Hepatocyte (in vitro differentiated cells): ENCODE measurements at regions not wholly inside any gene's neighbourhood (a gene's known extent, or its start where the extent isn't known, plus 50 kb on each side); places are given as distances from the start of the nearest gene placed in this dataset.

Experiments used
- DNase-seq: peaks from one replicate; pipeline ENCODE4 v3.0.0-alpha.2; 2016; ENCODE audit warnings: low spot score
- H2AFZ ChIP-seq: fragments of 200-600 bp; sonication (generic); 2 replicates; pipeline ENCODE4 v1.6.0; 2016; ENCODE audit warnings: antibody characterized with exemption, mild to moderate bottlenecking
- H3K27ac ChIP-seq: fragments of 200-600 bp; sonication (generic); 2 replicates; pipeline ENCODE4 v1.5.1; 2016; ENCODE audit warnings: mild to moderate bottlenecking
- H3K27me3 ChIP-seq: fragments of 200-600 bp; sonication (generic); 2 replicates; pipeline ENCODE4 v1.6.1; 2016
- H3K36me3 ChIP-seq: fragments of 200-600 bp; sonication (generic); replicated peaks from 2 replicates; pipeline ENCODE4 v1.5.1; 2016; ENCODE audit warnings: low read depth; ENCODE audit not compliant: insufficient read depth
- H3K4me1 ChIP-seq: fragments of 200-600 bp; sonication (generic); 2 replicates; pipeline ENCODE4 v1.5.1; 2016; ENCODE audit warnings: mild to moderate bottlenecking, moderate library complexity; ENCODE audit not compliant: insufficient read depth
- H3K4me2 ChIP-seq: fragments of 200-600 bp; sonication (generic); 2 replicates; pipeline ENCODE4 v1.6.0; 2016
- H3K4me3 ChIP-seq: fragments of 200-600 bp; sonication (generic); 2 replicates; pipeline ENCODE4 v1.5.1; 2016; ENCODE audit warnings: mild to moderate bottlenecking
- H3K79me2 ChIP-seq: fragments of 200-600 bp; sonication (generic); 2 replicates; pipeline ENCODE4 v1.6.0; 2017; ENCODE audit warnings: mild to moderate bottlenecking
- H3K9me2 ChIP-seq: fragments of 200-600 bp; sonication (generic); replicated peaks from 2 replicates; pipeline ENCODE4 v1.6.0; 2017; ENCODE audit warnings: mild to moderate bottlenecking; ENCODE audit not compliant: insufficient read depth
- H3K9me3 ChIP-seq: fragments of 200-600 bp; sonication (generic); 2 replicates; pipeline ENCODE4 v1.5.1; 2016; ENCODE audit warnings: low read depth, mild to moderate bottlenecking
- H4K20me1 ChIP-seq: fragments of 200-600 bp; sonication (generic); 2 replicates; pipeline ENCODE4 v1.6.0; 2016; ENCODE audit warnings: mild to moderate bottlenecking; ENCODE audit not compliant: insufficient read depth, poor library complexity, severe bottlenecking
- CTCF ChIP-seq: fragments of 200-600 bp; sonication (generic); IDR thresholded peaks from 2 replicates; pipeline ENCODE4 v1.5.1; 2016; ENCODE audit warnings: antibody characterized with exemption, mild to moderate bottlenecking; ENCODE audit not compliant: poor library complexity
- EZH2 ChIP-seq: fragments of 200-600 bp; sonication (generic); IDR thresholded peaks from 2 replicates; pipeline ENCODE4 v1.6.1; 2016; ENCODE audit warnings: antibody characterized with exemption, mild to moderate bottlenecking, borderline replicate concordance
- EZH2phosphoT487 ChIP-seq: fragments of 200-600 bp; sonication (generic); IDR thresholded peaks from one replicate; pipeline ENCODE4 v1.6.1; 2018; ENCODE audit warnings: antibody characterized with exemption, mild to moderate bottlenecking, low read depth, moderate library complexity; ENCODE audit not compliant: unreplicated experiment, severe bottlenecking
- WGBS: methylation state at CpG from one replicate; pipeline ENCODE4 v1.1.6; 2016; ENCODE audit warnings: low lambda C conversion rate; ENCODE audit errors: missing lambda C conversion rate; 5-methylcytosine and 5-hydroxymethylcytosine counted together

GRCh38 chr4:126306152-126306869 lies 991.6 kb downstream of the FAT4 start:
- WGBS = 83% methylated on average over 5 of the region's 5 CpGs
- no peaks in the 10 kb centered on the region for H3K4me1 ChIP-seq
- no peak overlapping the region for H3K4me3 ChIP-seq
- DNase-seq = no peak
- H3K27me3 ChIP-seq = no peaks in the 10 kb centered on the region
- no peak overlapping the region for H2AFZ ChIP-seq
- no peak overlapping the region for H3K4me2 ChIP-seq
- H3K9me3 ChIP-seq = no peaks in the 10 kb centered on the region
- no peak overlapping the region for H3K27ac ChIP-seq
- TF ChIP-seq CTCF = no peak
- TF ChIP-seq EZH2phosphoT487 = no peak
- TF ChIP-seq EZH2 = no peak
- no peaks in the 10 kb centered on the region for H3K79me2 ChIP-seq
- no peaks in the 10 kb centered on the region for H4K20me1 ChIP-seq
- H3K36me3 ChIP-seq = no peaks in the 10 kb centered on the region
- no peaks in the 10 kb centered on the region for H3K9me2 ChIP-seq

- TF ChIP-seq EZH2phosphoT487 (no peak), CTCF (no peak), EZH2 (no peak)
- no peak overlapping the region for H3K4me2 ChIP-seq
- no peak overlapping the region for H3K27ac ChIP-seq
- H3K9me3 ChIP-seq = no peaks in the 10 kb centered on the region
- H3K4me1 ChIP-seq = no peaks in the 10 kb centered on the region
- H3K36me3 ChIP-seq = no peaks in the 10 kb centered on the region
- no peaks in the 10 kb centered on the region for H3K79me2 ChIP-seq
- no peaks in the 10 kb centered on the region for H3K9me2 ChIP-seq
- no peak overlapping the region for H3K4me3 ChIP-seq
- DNase-seq = no peak
- no peaks in the 10 kb centered on the region for H3K27me3 ChIP-seq
- H2AFZ ChIP-seq = no peak overlapping the region
- WGBS = 79% methylated on average over 3 of the region's 3 CpGs
- H4K20me1 ChIP-seq = no peaks in the 10 kb centered on the region
These were observed 1003.6 kb downstream of the FAT4 start for GRCh38 chr4:126318376-126318775.

GRCh38 chr4:126328914-126329313 lies 1014.2 kb downstream of the FAT4 start:
- no peak overlapping the region for H3K4me3 ChIP-seq
- H3K9me2 ChIP-seq = no peaks in the 10 kb centered on the region
- no peak overlapping the region for H2AFZ ChIP-seq
- no peaks in the 10 kb centered on the region for H3K27me3 ChIP-seq
- H3K4me2 ChIP-seq = no peak overlapping the region
- no peaks in the 10 kb centered on the region for H4K20me1 ChIP-seq
- H3K9me3 ChIP-seq = no peaks in the 10 kb centered on the region
- no peak overlapping the region for H3K27ac ChIP-seq
- H3K4me1 ChIP-seq = no peaks in the 10 kb centered on the region
- DNase-seq = no peak
- no peak for TF ChIP-seq EZH2
- no peak for TF ChIP-seq CTCF
- TF ChIP-seq EZH2phosphoT487 = no peak
- no peaks in the 10 kb centered on the region for H3K36me3 ChIP-seq
- H3K79me2 ChIP-seq = no peaks in the 10 kb centered on the region

- WGBS = 73% methylated on average over 2 of the region's 2 CpGs
- Histone ChIP-seq H3K9me3 (no peaks in the 10 kb centered on the region), H3K4me2 (no peak overlapping the region), H4K20me1 (no peaks in the 10 kb centered on the region), H2AFZ (no peak overlapping the region), H3K9me2 (no peaks in the 10 kb centered on the region), H3K79me2 (no peaks in the 10 kb centered on the region), H3K4me3 (no peak overlapping the region), H3K4me1 (no peaks in the 10 kb centered on the region), H3K27ac (no peak overlapping the region), H3K36me3 (no peaks in the 10 kb centered on the region), H3K27me3 (no peaks in the 10 kb centered on the region)
- TF ChIP-seq EZH2phosphoT487 (no peak), EZH2 (no peak), CTCF (no peak)
- DNase-seq = no peak
These were observed 1023.8 kb downstream of the FAT4 start for GRCh38 chr4:126338548-126338947.
